ENCODE measurements at regions not wholly inside any gene's neighbourhood (a gene's known extent, or its start where the extent isn't known, plus 50 kb on each side); places are given as distances from the start of the nearest gene placed in this dataset.

GRCh38 chr16:80437707-80438106 lies 103.1 kb upstream of the DYNLRB2 start:
- no peaks in the 10 kb centered on the region for H3K4me1 ChIP-seq
- H3K27ac ChIP-seq, result no peak overlapping the region
- 72 to 84% methylated on average over 2 of the region's 2 CpGs for WGBS, 2 donors
- H3K36me3 ChIP-seq (replicated peaks in 1 of 2; ENCODE audit: insufficient read depth in 1 of 2, low read depth in 2 of 2), result no peaks in the 10 kb centered on the region
- DNase-seq (no peak), ATAC-seq (no peak)
- TF ChIP-seq CTCF (IDR thresholded peaks at IDR 0.05), result no peak
- no peak overlapping the region for H3K4me3 ChIP-seq
- H3K27me3 ChIP-seq, result no peaks in the 10 kb centered on the region
- no peaks in the 10 kb centered on the region for H3K9me3 ChIP-seq
- intact Hi-C loops (cut with DNase I), result no loop called here

GRCh38 chr16:80436510-80436909 lies 104.3 kb upstream of the DYNLRB2 start:
- no peak overlapping the region for H3K27ac ChIP-seq
- no peaks in the 10 kb centered on the region for H3K4me1 ChIP-seq
- intact Hi-C loops (cut with DNase I), result no loop called here
- no peaks in the 10 kb centered on the region for H3K9me3 ChIP-seq
- no peaks in the 10 kb centered on the region for H3K36me3 ChIP-seq (replicated peaks in 1 of 2; ENCODE audit: insufficient read depth in 1 of 2, low read depth in 2 of 2)
- no peaks in the 10 kb centered on the region for H3K27me3 ChIP-seq
- TF ChIP-seq CTCF (IDR thresholded peaks at IDR 0.05) (no peak), POLR2A (IDR thresholded peaks at IDR 0.05) (no peak)
- ATAC-seq, result no peak
- no peak overlapping the region for H3K4me3 ChIP-seq
- DNase-seq, result no peak

- no peaks in the 10 kb centered on the region for H3K4me1 ChIP-seq
- intact Hi-C loops (cut with DNase I), result no loop called here
- no peak for ATAC-seq
Observed at GRCh38 chr16:80433623-80434022, 107.2 kb upstream of the DYNLRB2 start.

GRCh38 chr16:80427795-80428194 lies 113.0 kb upstream of the DYNLRB2 start:
- Histone ChIP-seq H3K4me3 (no peak overlapping the region), H3K9me3 (no peaks in the 10 kb centered on the region), H3K27me3 (no peaks in the 10 kb centered on the region), H3K36me3 (replicated peaks in 1 of 2; ENCODE audit: insufficient read depth in 1 of 2, low read depth in 2 of 2) (no peaks in the 10 kb centered on the region), H3K4me1 (no peaks in the 10 kb centered on the region), H3K27ac (no peak overlapping the region)
- intact Hi-C loops (cut with DNase I), result no loop called here
- DNase-seq (no peak), ATAC-seq (no peak)
- no peak for TF ChIP-seq CTCF (IDR thresholded peaks at IDR 0.05)
- no peak for TF ChIP-seq POLR2A (IDR thresholded peaks at IDR 0.05)
- WGBS, 2 donors, result 62 to 67% methylated on average over 2 of the region's 2 CpGs

More at GRCh38 chr16:80433623-80434022, 107.2 kb upstream of the DYNLRB2 start:
- 67 to 76% methylated on average over 2 of the region's 2 CpGs for WGBS, 2 donors
- Histone ChIP-seq H3K27ac (no peak overlapping the region), H3K9me3 (no peaks in the 10 kb centered on the region), H3K27me3 (no peaks in the 10 kb centered on the region), H3K4me3 (no peak overlapping the region), H3K36me3 (replicated peaks in 1 of 2; ENCODE audit: insufficient read depth in 1 of 2, low read depth in 2 of 2) (no peaks in the 10 kb centered on the region)
- no peak for TF ChIP-seq POLR2A (IDR thresholded peaks at IDR 0.05)
- TF ChIP-seq CTCF (IDR thresholded peaks at IDR 0.05), result no peak
- no peak for DNase-seq

- no peak for TF ChIP-seq CTCF (IDR thresholded peaks at IDR 0.05)
- no peak for TF ChIP-seq POLR2A (IDR thresholded peaks at IDR 0.05)
- H3K27ac ChIP-seq, result no peak overlapping the region
Observed at GRCh38 chr16:80418517-80419355, 122.1 kb upstream of the DYNLRB2 start.

More at GRCh38 chr16:80418517-80419355, 122.1 kb upstream of the DYNLRB2 start:
- Histone ChIP-seq H3K27me3 (no peaks in the 10 kb centered on the region), H3K36me3 (replicated peaks in 1 of 2; ENCODE audit: insufficient read depth in 1 of 2, low read depth in 2 of 2) (no peaks in the 10 kb centered on the region), H3K9me3 (no peaks in the 10 kb centered on the region), H3K4me1 (no peaks in the 10 kb centered on the region), H3K4me3 (no peak overlapping the region)
- intact Hi-C loops (cut with DNase I), result no loop called here
- ATAC-seq (no peak), DNase-seq (no peak)
- 80 to 87% methylated on average over 7 to 8 of the region's 8 CpGs for WGBS, 2 donors
